ENCODE measurements at regions not wholly inside any gene's neighbourhood (a gene's known extent, or its start where the extent isn't known, plus 50 kb on each side); places are given as distances from the start of the nearest gene placed in this dataset.

- DNase-seq, result no peak
- no peak overlapping the region for H3K4me3 ChIP-seq (ENCODE audit: insufficient read depth, low read depth, low read length, poor library complexity, severe bottlenecking)
- no peaks in the 10 kb centered on the region for H3K4me1 ChIP-seq (ENCODE audit: control insufficient read depth, insufficient read depth, low read length, poor library complexity, severe bottlenecking)
- no peaks in the 10 kb centered on the region for H3K9me3 ChIP-seq (ENCODE audit: control insufficient read depth, low read length)
- no peak overlapping the region for H3K27ac ChIP-seq (ENCODE audit: insufficient read depth, low read length, poor library complexity, severe bottlenecking)
- H3K36me3 ChIP-seq (ENCODE audit: control insufficient read depth, insufficient read depth, low read length), result no peaks in the 10 kb centered on the region
- no peaks in the 10 kb centered on the region for H3K27me3 ChIP-seq (replicated peaks; ENCODE audit: control insufficient read depth, insufficient read depth, low read length, poor library complexity, severe bottlenecking)
These were observed 214.5 kb upstream of the ROPN1 start for GRCh38 chr3:124206225-124207055.

DNA sequence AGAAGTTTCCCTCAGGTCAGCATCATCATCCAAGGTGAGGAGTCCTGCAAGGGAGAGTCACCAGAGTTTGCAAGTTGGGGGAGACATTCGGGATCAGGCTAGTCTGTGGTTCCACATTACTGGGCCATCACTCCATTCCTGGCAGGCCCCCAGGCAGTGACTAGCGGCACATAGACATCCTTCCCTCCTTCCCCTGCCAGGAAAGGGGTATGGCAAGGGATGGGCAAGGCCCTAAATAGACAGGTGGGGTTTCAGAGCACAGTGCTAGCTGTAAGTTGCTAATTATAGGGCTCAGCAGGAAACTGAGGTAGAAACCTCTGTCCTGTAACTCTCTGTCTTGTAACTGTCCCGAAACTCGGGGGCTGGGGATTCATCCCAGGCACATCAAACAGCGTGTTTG lies 215.2 kb upstream of the ROPN1 start:
- H3K36me3 ChIP-seq (ENCODE audit: control insufficient read depth, insufficient read depth, low read length), result no peaks in the 10 kb centered on the region
- no peak for DNase-seq
- H3K4me1 ChIP-seq (ENCODE audit: control insufficient read depth, insufficient read depth, low read length, poor library complexity, severe bottlenecking), result no peaks in the 10 kb centered on the region
- no peaks in the 10 kb centered on the region for H3K9me3 ChIP-seq (ENCODE audit: control insufficient read depth, low read length)
- no peaks in the 10 kb centered on the region for H3K27me3 ChIP-seq (replicated peaks; ENCODE audit: control insufficient read depth, insufficient read depth, low read length, poor library complexity, severe bottlenecking)
- H3K4me3 ChIP-seq (ENCODE audit: insufficient read depth, low read depth, low read length, poor library complexity, severe bottlenecking), result no peak overlapping the region
- no peak overlapping the region for H3K27ac ChIP-seq (ENCODE audit: insufficient read depth, low read length, poor library complexity, severe bottlenecking)

GRCh38 chr3:124207873-124208485 lies 216.1 kb upstream of the ROPN1 start:
- Histone ChIP-seq H3K4me3 (ENCODE audit: insufficient read depth, low read depth, low read length, poor library complexity, severe bottlenecking) (no peak overlapping the region), H3K36me3 (ENCODE audit: control insufficient read depth, insufficient read depth, low read length) (no peaks in the 10 kb centered on the region), H3K4me1 (ENCODE audit: control insufficient read depth, insufficient read depth, low read length, poor library complexity, severe bottlenecking) (no peaks in the 10 kb centered on the region), H3K27me3 (replicated peaks; ENCODE audit: control insufficient read depth, insufficient read depth, low read length, poor library complexity, severe bottlenecking) (no peaks in the 10 kb centered on the region), H3K27ac (ENCODE audit: insufficient read depth, low read length, poor library complexity, severe bottlenecking) (no peak overlapping the region), H3K9me3 (ENCODE audit: control insufficient read depth, low read length) (no peaks in the 10 kb centered on the region)
- DNase-seq, result no peak

DNA sequence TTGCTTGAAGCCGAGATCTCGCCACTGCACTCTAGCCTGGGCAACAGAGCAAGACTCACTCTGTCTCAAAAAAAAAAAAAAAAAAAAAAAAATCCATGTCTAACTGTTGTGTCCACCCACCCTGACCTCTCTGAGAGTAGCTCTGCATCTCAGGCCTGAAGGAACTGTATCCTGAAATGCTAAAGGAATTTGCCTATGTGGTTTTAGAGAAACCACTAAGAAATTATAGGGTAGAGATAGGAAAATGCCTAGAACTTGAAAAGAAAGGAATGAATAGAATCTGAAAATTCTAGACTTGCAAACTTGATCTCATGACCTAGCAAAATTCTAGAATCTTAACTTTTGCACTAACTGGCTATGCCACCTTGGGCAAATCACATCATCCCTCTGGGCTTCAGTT lies 217.5 kb upstream of the ROPN1 start:
- Histone ChIP-seq H3K4me1 (ENCODE audit: control insufficient read depth, insufficient read depth, low read length, poor library complexity, severe bottlenecking) (no peaks in the 10 kb centered on the region), H3K4me3 (ENCODE audit: insufficient read depth, low read depth, low read length, poor library complexity, severe bottlenecking) (no peak overlapping the region), H3K27me3 (replicated peaks; ENCODE audit: control insufficient read depth, insufficient read depth, low read length, poor library complexity, severe bottlenecking) (no peaks in the 10 kb centered on the region), H3K27ac (ENCODE audit: insufficient read depth, low read length, poor library complexity, severe bottlenecking) (no peak overlapping the region), H3K9me3 (ENCODE audit: control insufficient read depth, low read length) (no peaks in the 10 kb centered on the region), H3K36me3 (ENCODE audit: control insufficient read depth, insufficient read depth, low read length) (no peaks in the 10 kb centered on the region)
- no peak for DNase-seq

DNA sequence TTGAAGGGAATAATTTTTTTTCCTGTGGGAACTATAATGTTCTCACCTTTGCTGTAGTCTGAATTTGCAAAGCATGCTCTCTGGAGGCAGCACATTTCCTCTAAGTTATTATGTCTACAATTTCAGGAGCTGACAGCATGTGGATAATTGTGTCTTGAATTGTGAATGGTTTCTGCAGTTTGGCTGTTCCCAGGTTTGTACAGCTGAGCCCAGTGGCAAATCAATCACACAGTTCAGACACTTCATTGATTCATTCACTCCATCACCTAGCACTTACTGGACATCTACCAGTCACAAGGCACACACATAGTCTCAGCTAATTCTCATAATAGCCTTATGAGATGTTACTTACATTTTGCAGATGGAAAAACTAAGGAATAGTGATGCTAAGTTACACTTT lies 219.0 kb upstream of the ROPN1 start:
- no peaks in the 10 kb centered on the region for H3K4me1 ChIP-seq (ENCODE audit: control insufficient read depth, insufficient read depth, low read length, poor library complexity, severe bottlenecking)
- H3K27ac ChIP-seq (ENCODE audit: insufficient read depth, low read length, poor library complexity, severe bottlenecking), result no peak overlapping the region

GRCh38 chr3:124213641-124214040 lies 221.7 kb upstream of the ROPN1 start:
- Histone ChIP-seq H3K9me3 (ENCODE audit: control insufficient read depth, low read length) (no peaks in the 10 kb centered on the region), H3K27ac (ENCODE audit: insufficient read depth, low read length, poor library complexity, severe bottlenecking) (no peak overlapping the region), H3K4me3 (ENCODE audit: insufficient read depth, low read depth, low read length, poor library complexity, severe bottlenecking) (no peak overlapping the region), H3K36me3 (ENCODE audit: control insufficient read depth, insufficient read depth, low read length) (no peaks in the 10 kb centered on the region), H3K4me1 (ENCODE audit: control insufficient read depth, insufficient read depth, low read length, poor library complexity, severe bottlenecking) (no peaks in the 10 kb centered on the region), H3K27me3 (replicated peaks; ENCODE audit: control insufficient read depth, insufficient read depth, low read length, poor library complexity, severe bottlenecking) (no peaks in the 10 kb centered on the region)
- DNase-seq, result no peak

More for the DNA sequence above, 219.0 kb upstream of the ROPN1 start:
- Histone ChIP-seq H3K36me3 (ENCODE audit: control insufficient read depth, insufficient read depth, low read length) (no peaks in the 10 kb centered on the region), H3K27me3 (replicated peaks; ENCODE audit: control insufficient read depth, insufficient read depth, low read length, poor library complexity, severe bottlenecking) (no peaks in the 10 kb centered on the region), H3K9me3 (ENCODE audit: control insufficient read depth, low read length) (no peaks in the 10 kb centered on the region), H3K4me3 (ENCODE audit: insufficient read depth, low read depth, low read length, poor library complexity, severe bottlenecking) (no peak overlapping the region)
- no peak for DNase-seq

DNA sequence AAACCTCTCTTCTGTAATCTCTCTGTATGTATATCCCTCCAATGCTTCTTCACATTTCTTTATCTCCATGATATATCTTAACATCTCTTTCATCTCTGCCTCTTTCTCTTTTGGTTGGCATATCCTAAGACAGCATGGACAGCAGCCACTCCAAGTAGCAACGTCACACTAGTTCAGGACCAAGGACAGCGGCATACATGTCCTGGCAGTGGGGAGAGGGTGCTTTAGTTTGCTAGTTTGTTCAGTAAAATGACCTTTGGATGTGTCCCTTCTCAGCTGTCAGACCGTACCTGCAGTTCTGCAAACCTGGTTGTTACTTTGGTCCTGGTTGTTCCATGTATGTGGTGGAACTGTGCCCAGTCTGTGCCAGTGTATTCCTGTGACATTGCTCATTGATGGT lies 225.6 kb upstream of the ROPN1 start:
- Histone ChIP-seq H3K36me3 (ENCODE audit: control insufficient read depth, insufficient read depth, low read length) (no peaks in the 10 kb centered on the region), H3K9me3 (ENCODE audit: control insufficient read depth, low read length) (no peaks in the 10 kb centered on the region), H3K4me3 (ENCODE audit: insufficient read depth, low read depth, low read length, poor library complexity, severe bottlenecking) (no peak overlapping the region), H3K4me1 (ENCODE audit: control insufficient read depth, insufficient read depth, low read length, poor library complexity, severe bottlenecking) (no peaks in the 10 kb centered on the region), H3K27me3 (replicated peaks; ENCODE audit: control insufficient read depth, insufficient read depth, low read length, poor library complexity, severe bottlenecking) (no peaks in the 10 kb centered on the region), H3K27ac (ENCODE audit: insufficient read depth, low read length, poor library complexity, severe bottlenecking) (no peak overlapping the region)
- DNase-seq, result no peak

- Histone ChIP-seq H3K36me3 (ENCODE audit: control insufficient read depth, insufficient read depth, low read length) (no peaks in the 10 kb centered on the region), H3K4me1 (ENCODE audit: control insufficient read depth, insufficient read depth, low read length, poor library complexity, severe bottlenecking) (no peaks in the 10 kb centered on the region), H3K4me3 (ENCODE audit: insufficient read depth, low read depth, low read length, poor library complexity, severe bottlenecking) (no peak overlapping the region), H3K9me3 (ENCODE audit: control insufficient read depth, low read length) (no peaks in the 10 kb centered on the region), H3K27me3 (replicated peaks; ENCODE audit: control insufficient read depth, insufficient read depth, low read length, poor library complexity, severe bottlenecking) (no peaks in the 10 kb centered on the region), H3K27ac (ENCODE audit: insufficient read depth, low read length, poor library complexity, severe bottlenecking) (no peak overlapping the region)
- DNase-seq, result no peak
These were observed 229.5 kb upstream of the ROPN1 start for GRCh38 chr3:124221422-124221821.

- H3K27ac ChIP-seq (ENCODE audit: insufficient read depth, low read length, poor library complexity, severe bottlenecking), result no peak overlapping the region
- H3K36me3 ChIP-seq (ENCODE audit: control insufficient read depth, insufficient read depth, low read length), result no peaks in the 10 kb centered on the region
- no peaks in the 10 kb centered on the region for H3K27me3 ChIP-seq (replicated peaks; ENCODE audit: control insufficient read depth, insufficient read depth, low read length, poor library complexity, severe bottlenecking)
- DNase-seq, result no peak
- H3K4me1 ChIP-seq (ENCODE audit: control insufficient read depth, insufficient read depth, low read length, poor library complexity, severe bottlenecking), result no peaks in the 10 kb centered on the region
- no peaks in the 10 kb centered on the region for H3K9me3 ChIP-seq (ENCODE audit: control insufficient read depth, low read length)
- H3K4me3 ChIP-seq (ENCODE audit: insufficient read depth, low read depth, low read length, poor library complexity, severe bottlenecking), result no peak overlapping the region
These were observed 231.9 kb upstream of the ROPN1 start for GRCh38 chr3:124223853-124224252.

DNA sequence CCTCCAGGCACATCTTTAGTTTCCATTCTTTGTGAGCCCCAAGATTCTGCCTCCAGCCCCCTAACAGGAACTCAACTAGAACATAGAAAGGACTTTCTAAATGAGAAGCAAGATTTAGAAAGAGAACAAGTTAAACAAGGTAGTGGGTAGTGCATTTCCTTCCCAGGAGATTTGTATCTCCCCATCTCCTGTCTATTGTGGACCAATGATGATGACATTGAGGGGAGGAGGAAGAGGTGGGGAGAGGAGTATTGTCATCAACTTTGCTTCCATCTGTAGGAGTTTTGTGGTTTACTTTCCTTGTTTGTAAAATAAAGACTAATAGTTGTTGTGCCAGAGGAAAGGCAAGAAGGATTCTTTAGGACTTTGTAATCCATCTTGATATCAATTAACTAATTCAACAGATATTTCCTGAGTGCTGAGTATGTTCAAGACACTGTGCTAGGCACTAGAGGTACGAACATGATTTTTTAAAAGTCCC lies 235.3 kb upstream of the ROPN1 start:
- Histone ChIP-seq H3K36me3 (ENCODE audit: control insufficient read depth, insufficient read depth, low read length) (no peaks in the 10 kb centered on the region), H3K4me1 (ENCODE audit: control insufficient read depth, insufficient read depth, low read length, poor library complexity, severe bottlenecking) (no peaks in the 10 kb centered on the region), H3K27me3 (replicated peaks; ENCODE audit: control insufficient read depth, insufficient read depth, low read length, poor library complexity, severe bottlenecking) (no peaks in the 10 kb centered on the region), H3K4me3 (ENCODE audit: insufficient read depth, low read depth, low read length, poor library complexity, severe bottlenecking) (no peak overlapping the region), H3K9me3 (ENCODE audit: control insufficient read depth, low read length) (no peaks in the 10 kb centered on the region), H3K27ac (ENCODE audit: insufficient read depth, low read length, poor library complexity, severe bottlenecking) (no peak overlapping the region)
- no peak for DNase-seq

All from effector memory CD4-positive, alpha-beta T cell (primary cell).